GM23338 (cell line): ENCODE measurements at regions not wholly inside any gene's neighbourhood (a gene's known extent, or its start where the extent isn't known, plus 50 kb on each side); places are given as distances from the start of the nearest gene placed in this dataset.

Experiments used
- CREB1 ChIP-seq: fragments of 250-450 bp; sonication (Bioruptor Pico); IDR thresholded peaks from 2 replicates; pipeline ENCODE4 v1.5.0; 2020; ENCODE audit warnings: low read depth, mild to moderate bottlenecking, moderate library complexity
- EZH2 ChIP-seq: fragments of 200-600 bp; sonication (generic); IDR thresholded peaks from one replicate; pipeline ENCODE4 v1.8.0; 2017; ENCODE audit warnings: antibody characterized with exemption, mild to moderate bottlenecking, low read depth; ENCODE audit not compliant: unreplicated experiment
- EZH2phosphoT487 ChIP-seq: fragments of 200-600 bp; sonication (generic); IDR thresholded peaks from one replicate; pipeline ENCODE4 v1.8.1; 2018; ENCODE audit warnings: antibody characterized with exemption; ENCODE audit not compliant: unreplicated experiment
- JUNB ChIP-seq: IDR thresholded peaks from one replicate; pipeline ENCODE4 v1.6.1; 2016; ENCODE audit warnings: antibody characterized with exemption; ENCODE audit not compliant: unreplicated experiment
- NANOG ChIP-seq: IDR thresholded peaks from 2 replicates; pipeline ENCODE4 v1.6.1; 2016; ENCODE audit warnings: antibody characterized with exemption, borderline replicate concordance
- POLR2AphosphoS5 ChIP-seq: IDR thresholded peaks from 2 replicates; pipeline ENCODE4 v1.6.1; 2016; ENCODE audit warnings: antibody characterized with exemption, low read depth
- STAT1 ChIP-seq: IDR thresholded peaks from one replicate; pipeline ENCODE4 v1.6.1; 2016; ENCODE audit warnings: antibody characterized with exemption; ENCODE audit not compliant: unreplicated experiment
- TF ChIP-seq, protein P1 (sequence below), 2 experiments: fragments of 200-600 bp in 1 of 2; sonication (generic) in 1 of 2; conservative IDR thresholded peaks; 2 replicates each; pipeline versions ENCODE4 v1.5.1 to v1.6.1; 2016 to 2017; ENCODE audit warnings: antibody characterized with exemption in 2 of 2, low read depth in 2 of 2, mild to moderate bottlenecking in 2 of 2, moderate library complexity in 1 of 2
- TF ChIP-seq, protein P2 (sequence below): IDR thresholded peaks from one replicate; pipeline ENCODE4 v1.6.1; 2018; ENCODE audit warnings: antibody characterized with exemption; ENCODE audit not compliant: unreplicated experiment
- TF ChIP-seq, protein P3 (sequence below): IDR thresholded peaks from 2 replicates; pipeline ENCODE4 v1.6.1; 2016; ENCODE audit warnings: antibody characterized with exemption

DNA sequence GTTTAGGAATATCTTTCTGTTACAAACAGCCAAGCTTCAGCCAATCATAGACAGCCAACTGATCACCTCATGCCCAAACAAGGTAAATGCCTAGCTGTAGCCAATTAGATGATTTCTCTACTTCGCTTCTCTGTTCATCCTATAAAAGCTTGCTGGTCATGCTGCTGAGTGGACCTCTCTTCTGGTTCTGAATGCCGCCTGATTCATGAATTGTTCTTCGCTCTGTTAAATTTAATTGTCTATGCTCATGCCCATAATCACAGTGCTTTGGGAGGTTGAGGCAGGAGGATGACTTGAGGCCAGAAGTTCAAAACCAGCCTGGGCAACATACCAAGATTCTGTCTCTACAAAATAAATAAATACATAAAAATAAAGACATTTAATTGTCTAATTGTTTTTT, 698.1 kb upstream of the NRP1 start:
- TF ChIP-seq, protein P1, sequence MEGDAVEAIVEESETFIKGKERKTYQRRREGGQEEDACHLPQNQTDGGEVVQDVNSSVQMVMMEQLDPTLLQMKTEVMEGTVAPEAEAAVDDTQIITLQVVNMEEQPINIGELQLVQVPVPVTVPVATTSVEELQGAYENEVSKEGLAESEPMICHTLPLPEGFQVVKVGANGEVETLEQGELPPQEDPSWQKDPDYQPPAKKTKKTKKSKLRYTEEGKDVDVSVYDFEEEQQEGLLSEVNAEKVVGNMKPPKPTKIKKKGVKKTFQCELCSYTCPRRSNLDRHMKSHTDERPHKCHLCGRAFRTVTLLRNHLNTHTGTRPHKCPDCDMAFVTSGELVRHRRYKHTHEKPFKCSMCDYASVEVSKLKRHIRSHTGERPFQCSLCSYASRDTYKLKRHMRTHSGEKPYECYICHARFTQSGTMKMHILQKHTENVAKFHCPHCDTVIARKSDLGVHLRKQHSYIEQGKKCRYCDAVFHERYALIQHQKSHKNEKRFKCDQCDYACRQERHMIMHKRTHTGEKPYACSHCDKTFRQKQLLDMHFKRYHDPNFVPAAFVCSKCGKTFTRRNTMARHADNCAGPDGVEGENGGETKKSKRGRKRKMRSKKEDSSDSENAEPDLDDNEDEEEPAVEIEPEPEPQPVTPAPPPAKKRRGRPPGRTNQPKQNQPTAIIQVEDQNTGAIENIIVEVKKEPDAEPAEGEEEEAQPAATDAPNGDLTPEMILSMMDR (conservative IDR thresholded peaks at IDR 0.05; ENCODE audit: low read depth in 2 of 2): no peak
- TF ChIP-seq POLR2AphosphoS5 (no peak), EZH2 (no peak), EZH2phosphoT487 (no peak), CREB1 (no peak), STAT1 (no peak), JUNB (no peak), NANOG (no peak)
- TF ChIP-seq, protein P2, sequence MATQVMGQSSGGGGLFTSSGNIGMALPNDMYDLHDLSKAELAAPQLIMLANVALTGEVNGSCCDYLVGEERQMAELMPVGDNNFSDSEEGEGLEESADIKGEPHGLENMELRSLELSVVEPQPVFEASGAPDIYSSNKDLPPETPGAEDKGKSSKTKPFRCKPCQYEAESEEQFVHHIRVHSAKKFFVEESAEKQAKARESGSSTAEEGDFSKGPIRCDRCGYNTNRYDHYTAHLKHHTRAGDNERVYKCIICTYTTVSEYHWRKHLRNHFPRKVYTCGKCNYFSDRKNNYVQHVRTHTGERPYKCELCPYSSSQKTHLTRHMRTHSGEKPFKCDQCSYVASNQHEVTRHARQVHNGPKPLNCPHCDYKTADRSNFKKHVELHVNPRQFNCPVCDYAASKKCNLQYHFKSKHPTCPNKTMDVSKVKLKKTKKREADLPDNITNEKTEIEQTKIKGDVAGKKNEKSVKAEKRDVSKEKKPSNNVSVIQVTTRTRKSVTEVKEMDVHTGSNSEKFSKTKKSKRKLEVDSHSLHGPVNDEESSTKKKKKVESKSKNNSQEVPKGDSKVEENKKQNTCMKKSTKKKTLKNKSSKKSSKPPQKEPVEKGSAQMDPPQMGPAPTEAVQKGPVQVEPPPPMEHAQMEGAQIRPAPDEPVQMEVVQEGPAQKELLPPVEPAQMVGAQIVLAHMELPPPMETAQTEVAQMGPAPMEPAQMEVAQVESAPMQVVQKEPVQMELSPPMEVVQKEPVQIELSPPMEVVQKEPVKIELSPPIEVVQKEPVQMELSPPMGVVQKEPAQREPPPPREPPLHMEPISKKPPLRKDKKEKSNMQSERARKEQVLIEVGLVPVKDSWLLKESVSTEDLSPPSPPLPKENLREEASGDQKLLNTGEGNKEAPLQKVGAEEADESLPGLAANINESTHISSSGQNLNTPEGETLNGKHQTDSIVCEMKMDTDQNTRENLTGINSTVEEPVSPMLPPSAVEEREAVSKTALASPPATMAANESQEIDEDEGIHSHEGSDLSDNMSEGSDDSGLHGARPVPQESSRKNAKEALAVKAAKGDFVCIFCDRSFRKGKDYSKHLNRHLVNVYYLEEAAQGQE: no peak
- TF ChIP-seq, protein P3, sequence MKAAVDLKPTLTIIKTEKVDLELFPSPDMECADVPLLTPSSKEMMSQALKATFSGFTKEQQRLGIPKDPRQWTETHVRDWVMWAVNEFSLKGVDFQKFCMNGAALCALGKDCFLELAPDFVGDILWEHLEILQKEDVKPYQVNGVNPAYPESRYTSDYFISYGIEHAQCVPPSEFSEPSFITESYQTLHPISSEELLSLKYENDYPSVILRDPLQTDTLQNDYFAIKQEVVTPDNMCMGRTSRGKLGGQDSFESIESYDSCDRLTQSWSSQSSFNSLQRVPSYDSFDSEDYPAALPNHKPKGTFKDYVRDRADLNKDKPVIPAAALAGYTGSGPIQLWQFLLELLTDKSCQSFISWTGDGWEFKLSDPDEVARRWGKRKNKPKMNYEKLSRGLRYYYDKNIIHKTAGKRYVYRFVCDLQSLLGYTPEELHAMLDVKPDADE: no peak
